HEK293T (cell line): ENCODE measurements at regions not wholly inside any gene's neighbourhood (a gene's known extent, or its start where the extent isn't known, plus 50 kb on each side); places are given as distances from the start of the nearest gene placed in this dataset.

Source experiments
- CTCF ChIA-PET: fragments of 350-600 bp; formaldehyde crosslinking; extraction: SDS; loops from one replicate; lab custom pipeline; 2021; ENCODE audit warnings: antibody characterized with exemption, inconsistent platforms; lab: Yijun Ruan, JAX
- POLR2A ChIA-PET: fragments of 350-600 bp; formaldehyde crosslinking; extraction: SDS; loops from one replicate; lab custom pipeline; 2020; ENCODE audit warnings: antibody characterized with exemption, inconsistent platforms; lab: Yijun Ruan, JAX
- DNase-seq: peaks from one replicate; pipeline ENCODE4 v3.0.0; 2012; ENCODE audit warnings: mixed read lengths; ENCODE audit errors: extremely low spot score
- ARNT ChIP-seq: fragments of 450-650 bp; IDR thresholded peaks from 2 replicates; pipeline ENCODE4 v1.6.1; 2017; ENCODE audit warnings: mild to moderate bottlenecking
- BHLHE40 ChIP-seq: fragments of 450-650 bp; IDR thresholded peaks from 2 replicates; pipeline ENCODE4 v1.6.1; 2016; ENCODE audit warnings: mild to moderate bottlenecking, moderate library complexity, borderline replicate concordance
- CTBP1 ChIP-seq: fragments of 450-650 bp; IDR thresholded peaks from 2 replicates; pipeline ENCODE4 v1.6.1; 2016; ENCODE audit warnings: borderline replicate concordance
- ELF4 ChIP-seq: fragments of 450-650 bp; IDR thresholded peaks from 2 replicates; pipeline ENCODE4 v1.6.1; 2017; ENCODE audit warnings: antibody characterized with exemption
- FOXA1 ChIP-seq: fragments of 450-650 bp; IDR thresholded peaks from 2 replicates; pipeline ENCODE4 v1.6.1; 2016; ENCODE audit warnings: mild to moderate bottlenecking
- FOXK2 ChIP-seq: fragments of 450-650 bp; IDR thresholded peaks from 2 replicates; pipeline ENCODE4 v1.6.1; 2016; ENCODE audit warnings: mild to moderate bottlenecking
- FOXM1 ChIP-seq: fragments of 450-650 bp; IDR thresholded peaks from 2 replicates; pipeline ENCODE4 v1.6.1; 2017; ENCODE audit warnings: mild to moderate bottlenecking, borderline replicate concordance
- HDGF ChIP-seq: fragments of 450-650 bp; IDR thresholded peaks from 2 replicates; pipeline ENCODE4 v1.6.1; 2017; ENCODE audit warnings: antibody characterized with exemption, borderline replicate concordance
- L3MBTL2 ChIP-seq: fragments of 450-650 bp; conservative IDR thresholded peaks from 2 replicates; pipeline ENCODE4 v1.6.1; 2016; ENCODE audit warnings: mild to moderate bottlenecking
- LEF1 ChIP-seq: fragments of 450-650 bp; IDR thresholded peaks from 2 replicates; pipeline ENCODE4 v1.6.1; 2017; ENCODE audit warnings: mild to moderate bottlenecking, borderline replicate concordance
- NFRKB ChIP-seq: fragments of 450-650 bp; IDR thresholded peaks from 2 replicates; pipeline ENCODE4 v1.6.1; 2016; ENCODE audit warnings: mild to moderate bottlenecking, moderate library complexity
- SP1 ChIP-seq: fragments of 450-650 bp; IDR thresholded peaks from 2 replicates; pipeline ENCODE4 v1.6.1; 2017
- SUZ12 ChIP-seq: fragments of 450-650 bp; IDR thresholded peaks from 2 replicates; pipeline ENCODE4 v1.6.1; 2016; ENCODE audit warnings: mild to moderate bottlenecking
- TARDBP ChIP-seq: fragments of 450-650 bp; IDR thresholded peaks from 2 replicates; pipeline ENCODE4 v1.6.1; 2016
- ZNF384 ChIP-seq: fragments of 450-650 bp; IDR thresholded peaks from 2 replicates; pipeline ENCODE4 v1.6.1; 2016
- TF ChIP-seq, protein P1 (sequence below): fragments of 450-650 bp; IDR thresholded peaks from 2 replicates; pipeline ENCODE4 v1.6.1; 2016

- TF ChIP-seq LEF1 (no peak), BHLHE40 (no peak), SP1 (no peak), ELF4 (no peak), L3MBTL2 (no peak), SUZ12 (no peak), FOXA1 (no peak), CTBP1 (no peak)
- ChIA-PET CTCF (no interaction called here), POLR2A (no interaction called here)
- DNase-seq: no peak
These were observed 188.3 kb upstream of the THBS1 start for GRCh38 chr15:39392469-39393047.

GRCh38 chr15:39393575-39394335, 187.1 kb upstream of the THBS1 start:
- CTCF ChIA-PET: no interaction called here
- POLR2A ChIA-PET: no interaction called here
- TF ChIP-seq LEF1 (no peak), BHLHE40 (no peak), SP1 (no peak), CTBP1 (no peak), ARNT (no peak), NFRKB (no peak), FOXM1 (no peak), SUZ12 (no peak), ELF4 (no peak), FOXK2 (no peak), HDGF (no peak), ZNF384 (no peak), TARDBP (no peak), L3MBTL2 (no peak), FOXA1 (no peak)
- TF ChIP-seq, protein P1, sequence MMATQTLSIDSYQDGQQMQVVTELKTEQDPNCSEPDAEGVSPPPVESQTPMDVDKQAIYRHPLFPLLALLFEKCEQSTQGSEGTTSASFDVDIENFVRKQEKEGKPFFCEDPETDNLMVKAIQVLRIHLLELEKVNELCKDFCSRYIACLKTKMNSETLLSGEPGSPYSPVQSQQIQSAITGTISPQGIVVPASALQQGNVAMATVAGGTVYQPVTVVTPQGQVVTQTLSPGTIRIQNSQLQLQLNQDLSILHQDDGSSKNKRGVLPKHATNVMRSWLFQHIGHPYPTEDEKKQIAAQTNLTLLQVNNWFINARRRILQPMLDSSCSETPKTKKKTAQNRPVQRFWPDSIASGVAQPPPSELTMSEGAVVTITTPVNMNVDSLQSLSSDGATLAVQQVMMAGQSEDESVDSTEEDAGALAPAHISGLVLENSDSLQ: no peak
- DNase-seq: no peak

DNA sequence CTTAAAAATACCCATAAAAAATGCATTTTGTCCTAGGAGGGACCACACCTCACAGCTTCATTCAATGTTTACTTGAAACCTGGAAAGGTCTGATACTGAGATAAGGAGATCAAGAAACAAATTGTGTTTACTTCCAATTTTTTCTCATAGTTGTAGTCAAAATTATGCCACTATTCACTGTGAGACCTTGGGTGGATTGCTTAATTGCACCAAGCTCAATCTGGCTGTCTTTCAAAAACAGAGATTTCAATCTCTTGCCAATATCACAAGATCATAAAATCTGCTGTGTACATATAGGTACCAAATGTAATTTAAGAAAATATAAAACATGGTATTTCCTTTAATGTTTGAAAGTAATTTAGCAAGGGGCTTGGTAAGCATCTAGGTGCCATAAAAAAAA, 186.4 kb upstream of the THBS1 start:
- CTCF ChIA-PET: no interaction called here

GRCh38 chr15:39396979-39397615, 183.8 kb upstream of the THBS1 start:
- no peak for TF ChIP-seq FOXK2
- TF ChIP-seq, protein P1: no peak
- no peak for TF ChIP-seq SP1
- no peak for DNase-seq
- ChIA-PET CTCF (interaction anchor here (0.7 kb wide), 1 partner anchor 41 kb away, joined by 3 read pairs; no protein-coding TSS in a partner anchor), POLR2A (no interaction called here)

More for the DNA sequence above, 186.4 kb upstream of the THBS1 start:
- TF ChIP-seq FOXM1 (no peak), BHLHE40 (no peak), SP1 (no peak), SUZ12 (no peak), ZNF384 (no peak)
- POLR2A ChIA-PET: no interaction called here
- DNase-seq: no peak

- DNase-seq: no peak
- ChIA-PET CTCF (interaction anchor here (0.7 kb wide), 1 partner anchor 41 kb away, joined by 3 read pairs; no protein-coding TSS in a partner anchor), POLR2A (no interaction called here)
- TF ChIP-seq HDGF (no peak), SUZ12 (no peak)
These were observed 183.0 kb upstream of the THBS1 start for GRCh38 chr15:39397883-39398282.

- ChIA-PET CTCF (no interaction called here), POLR2A (no interaction called here)
- no peak for DNase-seq
- TF ChIP-seq BHLHE40: no peak
- no peak for TF ChIP-seq FOXM1
- TF ChIP-seq FOXA1: no peak
- TF ChIP-seq L3MBTL2: no peak
- no peak for TF ChIP-seq SUZ12
- TF ChIP-seq FOXK2: no peak
- TF ChIP-seq SP1: no peak
- no peak for TF ChIP-seq ELF4
- TF ChIP-seq, protein P1: no peak
These were observed 181.3 kb upstream of the THBS1 start for GRCh38 chr15:39399600-39399999.

DNA sequence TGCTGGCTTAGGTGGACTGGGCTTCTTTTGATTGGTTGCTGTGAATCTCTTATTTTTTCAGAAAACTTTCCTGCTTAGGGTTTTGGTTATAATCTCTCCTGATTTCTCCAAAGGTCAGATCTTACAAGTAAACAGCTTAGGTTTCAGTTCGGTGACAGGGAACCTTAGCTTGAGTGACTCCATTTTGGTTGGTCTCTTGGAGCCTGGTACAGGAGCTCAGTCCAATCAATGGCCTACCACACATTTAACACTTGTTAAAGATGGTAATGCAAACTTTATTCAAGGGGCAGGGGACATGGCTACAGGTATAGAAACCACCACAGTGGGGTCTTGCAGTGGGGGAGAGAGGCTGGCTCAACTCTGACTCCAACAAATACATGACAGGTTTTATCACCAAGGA, 180.9 kb upstream of the THBS1 start:
- POLR2A ChIA-PET: no interaction called here
- CTCF ChIA-PET: no interaction called here
- no peak for DNase-seq
- no peak for TF ChIP-seq HDGF
- TF ChIP-seq SUZ12: no peak
- TF ChIP-seq BHLHE40: no peak
- no peak for TF ChIP-seq TARDBP
- no peak for TF ChIP-seq L3MBTL2
- TF ChIP-seq CTBP1: no peak
- TF ChIP-seq, protein P1: no peak
- no peak for TF ChIP-seq FOXA1
- no peak for TF ChIP-seq ZNF384
- no peak for TF ChIP-seq SP1
- no peak for TF ChIP-seq FOXK2
- no peak for TF ChIP-seq LEF1
- no peak for TF ChIP-seq FOXM1
- no peak for TF ChIP-seq ELF4
- TF ChIP-seq NFRKB: no peak
- TF ChIP-seq ARNT: no peak
